ENCODE measurements at regions not wholly inside any gene's neighbourhood (a gene's known extent, or its start where the extent isn't known, plus 50 kb on each side); places are given as distances from the start of the nearest gene placed in this dataset.

DNA sequence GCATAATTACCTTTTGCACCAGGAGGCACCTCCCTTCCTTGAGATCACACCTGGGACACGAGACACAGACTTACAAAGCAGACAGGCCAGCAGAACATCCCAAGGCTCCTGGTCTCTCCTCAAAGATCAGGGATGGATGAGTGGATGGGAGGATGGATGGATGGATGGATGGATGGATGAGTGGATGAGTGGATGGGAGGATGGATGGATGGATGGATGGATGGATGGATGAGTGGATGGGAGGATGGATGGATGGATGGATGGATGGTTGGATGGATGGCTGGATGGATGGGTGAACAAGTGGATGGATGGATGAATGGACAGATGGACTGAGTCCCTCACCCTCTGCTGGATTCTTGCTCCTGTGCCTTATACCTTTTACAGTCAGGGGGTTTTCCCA is 364.0 kb downstream of the BCOR start:
- TF ChIP-seq TAF1 (IDR thresholded peaks at IDR 0.05; ENCODE audit: low read depth) (no peak), MXI1 (conservative IDR thresholded peaks at IDR 0.05; ENCODE audit: poor library complexity, severe bottlenecking) (no peak), EZH2 (IDR thresholded peaks at IDR 0.05; ENCODE audit: borderline replicate concordance, insufficient read depth, low read length, poor library complexity, severe bottlenecking) (no peak), EP300 (conservative IDR thresholded peaks at IDR 0.05; ENCODE audit: poor library complexity, severe bottlenecking) (no peak)
- TF ChIP-seq, protein P1, sequence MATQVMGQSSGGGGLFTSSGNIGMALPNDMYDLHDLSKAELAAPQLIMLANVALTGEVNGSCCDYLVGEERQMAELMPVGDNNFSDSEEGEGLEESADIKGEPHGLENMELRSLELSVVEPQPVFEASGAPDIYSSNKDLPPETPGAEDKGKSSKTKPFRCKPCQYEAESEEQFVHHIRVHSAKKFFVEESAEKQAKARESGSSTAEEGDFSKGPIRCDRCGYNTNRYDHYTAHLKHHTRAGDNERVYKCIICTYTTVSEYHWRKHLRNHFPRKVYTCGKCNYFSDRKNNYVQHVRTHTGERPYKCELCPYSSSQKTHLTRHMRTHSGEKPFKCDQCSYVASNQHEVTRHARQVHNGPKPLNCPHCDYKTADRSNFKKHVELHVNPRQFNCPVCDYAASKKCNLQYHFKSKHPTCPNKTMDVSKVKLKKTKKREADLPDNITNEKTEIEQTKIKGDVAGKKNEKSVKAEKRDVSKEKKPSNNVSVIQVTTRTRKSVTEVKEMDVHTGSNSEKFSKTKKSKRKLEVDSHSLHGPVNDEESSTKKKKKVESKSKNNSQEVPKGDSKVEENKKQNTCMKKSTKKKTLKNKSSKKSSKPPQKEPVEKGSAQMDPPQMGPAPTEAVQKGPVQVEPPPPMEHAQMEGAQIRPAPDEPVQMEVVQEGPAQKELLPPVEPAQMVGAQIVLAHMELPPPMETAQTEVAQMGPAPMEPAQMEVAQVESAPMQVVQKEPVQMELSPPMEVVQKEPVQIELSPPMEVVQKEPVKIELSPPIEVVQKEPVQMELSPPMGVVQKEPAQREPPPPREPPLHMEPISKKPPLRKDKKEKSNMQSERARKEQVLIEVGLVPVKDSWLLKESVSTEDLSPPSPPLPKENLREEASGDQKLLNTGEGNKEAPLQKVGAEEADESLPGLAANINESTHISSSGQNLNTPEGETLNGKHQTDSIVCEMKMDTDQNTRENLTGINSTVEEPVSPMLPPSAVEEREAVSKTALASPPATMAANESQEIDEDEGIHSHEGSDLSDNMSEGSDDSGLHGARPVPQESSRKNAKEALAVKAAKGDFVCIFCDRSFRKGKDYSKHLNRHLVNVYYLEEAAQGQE (IDR thresholded peaks at IDR 0.05; ENCODE audit: borderline replicate concordance): no peak
- TF ChIP-seq, protein P2, sequence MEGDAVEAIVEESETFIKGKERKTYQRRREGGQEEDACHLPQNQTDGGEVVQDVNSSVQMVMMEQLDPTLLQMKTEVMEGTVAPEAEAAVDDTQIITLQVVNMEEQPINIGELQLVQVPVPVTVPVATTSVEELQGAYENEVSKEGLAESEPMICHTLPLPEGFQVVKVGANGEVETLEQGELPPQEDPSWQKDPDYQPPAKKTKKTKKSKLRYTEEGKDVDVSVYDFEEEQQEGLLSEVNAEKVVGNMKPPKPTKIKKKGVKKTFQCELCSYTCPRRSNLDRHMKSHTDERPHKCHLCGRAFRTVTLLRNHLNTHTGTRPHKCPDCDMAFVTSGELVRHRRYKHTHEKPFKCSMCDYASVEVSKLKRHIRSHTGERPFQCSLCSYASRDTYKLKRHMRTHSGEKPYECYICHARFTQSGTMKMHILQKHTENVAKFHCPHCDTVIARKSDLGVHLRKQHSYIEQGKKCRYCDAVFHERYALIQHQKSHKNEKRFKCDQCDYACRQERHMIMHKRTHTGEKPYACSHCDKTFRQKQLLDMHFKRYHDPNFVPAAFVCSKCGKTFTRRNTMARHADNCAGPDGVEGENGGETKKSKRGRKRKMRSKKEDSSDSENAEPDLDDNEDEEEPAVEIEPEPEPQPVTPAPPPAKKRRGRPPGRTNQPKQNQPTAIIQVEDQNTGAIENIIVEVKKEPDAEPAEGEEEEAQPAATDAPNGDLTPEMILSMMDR (IDR thresholded peaks at IDR 0.05; ENCODE audit: poor library complexity, severe bottlenecking): no peak

GRCh38 chrX:39734174-39734776 is 363.5 kb downstream of the BCOR start:
- Histone ChIP-seq H3K9me3 (ENCODE audit: low read length) (no peaks in the 10 kb centered on the region), H3K4me2 (ENCODE audit: low read length) (no peak overlapping the region), H3K36me3 (ENCODE audit: insufficient read depth, low read length) (no peaks in the 10 kb centered on the region), H3K4me3 (ENCODE audit: low read length) (no peak overlapping the region), H3K27ac (ENCODE audit: low read length) (no peak overlapping the region), H3K27me3 (ENCODE audit: insufficient read depth, low read depth, low read length) (no peaks in the 10 kb centered on the region), H2AFZ (ENCODE audit: low read depth, low read length) (no peak overlapping the region), H4K20me1 (ENCODE audit: insufficient read depth) (no peaks in the 10 kb centered on the region), H3K9me2 (ENCODE audit: insufficient read depth, low read length) (no peaks in the 10 kb centered on the region), H3K79me2 (replicated peaks; ENCODE audit: insufficient read depth, low read length) (no peaks in the 10 kb centered on the region), H3F3A (ENCODE audit: insufficient read depth, low read length, poor library complexity, severe bottlenecking) (no peaks in the 10 kb centered on the region), H3K9ac (ENCODE audit: low read length) (no peak overlapping the region)
- TF ChIP-seq POLR2AphosphoS5 (IDR thresholded peaks at IDR 0.05): no peak
- no peak for TF ChIP-seq MXI1 (conservative IDR thresholded peaks at IDR 0.05; ENCODE audit: poor library complexity, severe bottlenecking)
- TF ChIP-seq EP300 (conservative IDR thresholded peaks at IDR 0.05; ENCODE audit: poor library complexity, severe bottlenecking): no peak
- TF ChIP-seq TAF1 (IDR thresholded peaks at IDR 0.05; ENCODE audit: low read depth): no peak
- no peak for TF ChIP-seq SMC3 (conservative IDR thresholded peaks at IDR 0.05; ENCODE audit: poor library complexity)
- TF ChIP-seq, protein P1 (IDR thresholded peaks at IDR 0.05; ENCODE audit: borderline replicate concordance): no peak
- TF ChIP-seq EZH2 (IDR thresholded peaks at IDR 0.05; ENCODE audit: borderline replicate concordance, insufficient read depth, low read length, poor library complexity, severe bottlenecking): no peak
- TF ChIP-seq, protein P2 (IDR thresholded peaks at IDR 0.05; ENCODE audit: poor library complexity, severe bottlenecking): no peak
- no peak for TF ChIP-seq RAD21 (conservative IDR thresholded peaks at IDR 0.05)

More for the DNA sequence above, 364.0 kb downstream of the BCOR start:
- Histone ChIP-seq H3K27me3 (ENCODE audit: insufficient read depth, low read depth, low read length) (no peaks in the 10 kb centered on the region), H2AFZ (ENCODE audit: low read depth, low read length) (no peak overlapping the region), H3K9me3 (ENCODE audit: low read length) (no peaks in the 10 kb centered on the region), H3K36me3 (ENCODE audit: insufficient read depth, low read length) (no peaks in the 10 kb centered on the region), H4K20me1 (ENCODE audit: insufficient read depth) (no peaks in the 10 kb centered on the region), H3K9me2 (ENCODE audit: insufficient read depth, low read length) (no peaks in the 10 kb centered on the region), H3F3A (ENCODE audit: insufficient read depth, low read length, poor library complexity, severe bottlenecking) (no peaks in the 10 kb centered on the region), H3K4me2 (ENCODE audit: low read length) (no peak overlapping the region), H3K4me3 (ENCODE audit: low read length) (no peak overlapping the region), H3K27ac (ENCODE audit: low read length) (no peak overlapping the region), H3K79me2 (replicated peaks; ENCODE audit: insufficient read depth, low read length) (no peaks in the 10 kb centered on the region), H3K9ac (ENCODE audit: low read length) (no peak overlapping the region)
